GM12875 (cell line): ENCODE measurements at regions not wholly inside any gene's neighbourhood (a gene's known extent, or its start where the extent isn't known, plus 50 kb on each side); places are given as distances from the start of the nearest gene placed in this dataset.
"Not testable (repeated sequence)": the region's sequence is repeated elsewhere in the genome, so short reads cannot be mapped to it uniquely, and the experiment has no call there.

Source experiments
- H3K4me3 ChIP-seq: one replicate; pipeline ENCODE4 v1.5.1; 2011; ENCODE audit warnings: low read depth, low read length, control low read depth
- CTCF ChIP-seq: IDR thresholded peaks from 2 replicates; pipeline ENCODE4 v1.5.1; 2011; ENCODE audit warnings: low read depth, mild to moderate bottlenecking, control low read depth, inconsistent platforms, low read length, moderate library complexity, borderline replicate concordance; ENCODE audit not compliant: insufficient read depth

- H3K4me3 ChIP-seq, result no peak overlapping the region
Observed at GRCh38 chrX:140090800-140091124, 125.4 kb upstream of the CXorf66 start.

GRCh38 chrX:140088438-140088837 is 123.1 kb upstream of the CXorf66 start:
- no peak for TF ChIP-seq CTCF
- no peak overlapping the region for H3K4me3 ChIP-seq

More at GRCh38 chrX:140090800-140091124, 125.4 kb upstream of the CXorf66 start:
- TF ChIP-seq CTCF, result no peak

GRCh38 chrX:140087875-140088274 is 122.6 kb upstream of the CXorf66 start:
- H3K4me3 ChIP-seq, result no peak overlapping the region
- TF ChIP-seq CTCF, result no peak

GRCh38 chrX:140086691-140087090 is 121.4 kb upstream of the CXorf66 start:
- TF ChIP-seq CTCF, result no peak
- H3K4me3 ChIP-seq, result no peak overlapping the region

GRCh38 chrX:140074851-140075250 is 109.5 kb upstream of the CXorf66 start:
- not testable (repeated sequence) for H3K4me3 ChIP-seq

GRCh38 chrX:140071037-140071436 is 105.7 kb upstream of the CXorf66 start:
- no peak for TF ChIP-seq CTCF
- no peak overlapping the region for H3K4me3 ChIP-seq

- H3K4me3 ChIP-seq, result no peak overlapping the region
- no peak for TF ChIP-seq CTCF
Observed at GRCh38 chrX:140065961-140066662, 100.8 kb upstream of the CXorf66 start.
